ENCODE measurements at regions not wholly inside any gene's neighbourhood (a gene's known extent, or its start where the extent isn't known, plus 50 kb on each side); places are given as distances from the start of the nearest gene placed in this dataset.

DNA sequence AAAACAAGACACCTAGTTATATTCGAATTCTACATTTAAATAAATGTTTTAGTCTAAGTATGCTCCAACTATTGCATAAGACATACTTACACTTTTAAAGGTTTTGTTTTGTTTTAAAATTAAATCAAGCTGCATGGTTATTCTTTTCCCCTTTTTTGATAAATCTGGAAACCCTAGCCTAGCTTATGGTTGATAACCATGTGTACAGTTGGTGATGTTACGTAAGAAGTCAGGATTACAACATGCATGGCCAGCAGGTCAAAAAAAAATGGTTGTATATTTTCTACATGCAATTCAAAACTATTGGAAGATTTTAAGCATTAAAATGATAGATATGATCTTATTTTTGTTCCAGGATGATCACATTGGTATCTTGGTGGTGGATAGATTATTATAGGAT, 1600.6 kb downstream of the PLA2G4A start:
- no peak for DNase-seq

DNA sequence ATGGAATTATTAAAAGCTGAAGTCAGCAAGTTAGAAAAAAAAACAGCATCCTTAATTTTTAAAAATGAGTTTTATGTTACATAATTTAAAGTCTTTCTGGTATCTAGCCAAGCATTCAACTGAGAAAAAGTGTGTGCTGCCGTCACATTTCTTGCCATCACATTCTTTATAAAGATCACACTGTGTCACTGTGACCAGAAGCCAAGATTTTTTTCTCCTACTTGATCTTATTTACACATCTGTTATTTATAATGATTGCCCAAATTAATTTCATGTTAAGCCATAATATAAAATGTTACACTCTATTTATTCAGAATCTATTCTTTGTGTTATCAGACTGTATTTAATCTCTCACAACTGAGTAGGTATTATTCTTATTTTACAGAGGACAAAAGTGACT, 1603.7 kb downstream of the PLA2G4A start:
- no peak for DNase-seq

DNA sequence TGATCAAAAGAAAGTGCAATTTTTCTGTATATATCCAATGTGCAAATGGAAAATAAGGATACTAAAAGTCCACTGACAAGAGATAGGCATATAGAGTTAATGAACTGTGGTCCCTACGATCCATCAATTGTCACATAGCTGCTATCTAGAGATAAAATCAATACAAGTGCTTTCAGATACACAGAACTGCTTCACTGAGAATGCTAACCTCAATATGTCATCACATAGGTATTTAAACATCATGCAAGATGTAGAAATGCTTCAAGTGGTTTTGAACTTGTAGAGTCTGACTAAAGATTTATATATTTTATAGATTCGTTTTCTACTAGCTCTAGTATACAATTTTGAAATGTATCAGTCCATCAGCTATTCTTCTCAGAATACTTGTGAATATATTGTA, 1604.7 kb downstream of the PLA2G4A start:
- DNase-seq, result no peak

DNA sequence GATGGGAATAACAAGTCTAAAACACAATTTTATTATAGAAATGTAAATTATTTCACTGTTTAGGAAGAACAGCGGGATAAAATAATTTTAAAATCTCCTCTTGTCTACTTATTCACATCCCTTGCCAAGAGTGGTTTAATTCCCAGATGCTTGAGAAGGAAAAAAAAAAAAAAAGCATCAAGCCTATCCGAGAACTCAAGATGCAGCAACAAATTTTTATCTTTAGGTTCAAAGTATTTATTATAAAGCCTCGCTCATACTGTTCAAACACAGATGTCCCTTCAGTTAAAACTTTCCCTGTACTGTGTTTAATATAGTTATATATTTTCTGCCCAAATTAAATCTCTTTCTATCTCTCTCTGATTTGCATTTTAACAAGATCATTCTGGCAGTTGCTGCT, 1615.8 kb downstream of the PLA2G4A start:
- DNase-seq, result no peak

DNA sequence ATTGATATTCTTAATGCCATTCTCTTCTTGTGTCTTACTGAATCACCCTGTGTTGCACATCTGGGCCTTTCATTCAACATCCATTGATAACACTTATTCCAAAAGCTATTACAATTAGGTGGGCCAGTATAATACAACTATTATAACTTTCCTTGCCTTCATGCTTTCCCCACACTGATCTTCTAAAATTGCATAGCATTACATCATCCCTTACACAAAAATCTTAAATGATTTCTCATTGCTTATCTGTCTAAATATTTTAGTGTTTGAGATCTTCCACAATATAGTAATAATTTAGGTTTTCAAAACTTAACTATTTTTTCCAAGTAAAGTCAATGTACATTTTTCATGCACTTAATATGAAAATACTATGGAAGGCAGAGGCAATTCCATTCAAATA, 1634.1 kb downstream of the PLA2G4A start:
- DNase-seq, result no peak

DNA sequence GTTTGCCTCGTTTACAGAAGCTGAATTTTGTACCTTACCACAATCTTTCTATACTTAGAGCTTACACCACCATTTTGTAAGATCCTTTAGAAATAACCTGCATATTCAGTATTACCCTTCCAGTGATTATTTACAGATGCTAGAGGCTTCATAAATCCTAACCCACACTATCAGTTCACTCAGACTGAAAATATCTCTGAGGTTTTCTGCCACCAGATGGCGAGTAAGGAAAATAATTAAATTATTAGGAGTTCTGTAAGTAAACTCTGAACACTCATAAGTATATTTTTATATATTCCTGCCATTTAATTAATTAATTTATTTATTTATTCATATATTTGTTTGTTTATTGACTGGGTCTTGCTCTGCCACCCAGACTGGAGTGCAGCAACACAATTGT, 1635.2 kb downstream of the PLA2G4A start:
- no peak for DNase-seq

DNA sequence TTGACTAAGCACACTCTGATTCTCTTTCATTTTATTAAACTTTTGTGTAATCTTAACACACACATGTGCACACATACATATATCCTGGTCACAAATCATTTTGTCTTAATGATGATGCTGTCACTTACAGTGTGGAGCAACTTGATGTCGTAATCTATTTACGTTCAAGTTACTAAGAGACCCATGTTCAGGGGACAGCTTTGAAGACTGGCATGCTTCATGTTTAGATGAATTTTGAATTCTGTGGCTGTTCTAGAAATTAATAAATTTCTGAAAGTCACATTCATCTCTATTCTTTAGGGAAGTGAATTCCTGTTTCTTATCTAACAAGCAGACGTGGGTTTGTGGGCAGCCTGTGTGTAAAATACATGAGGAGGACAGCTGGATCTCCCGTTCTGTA, 1637.8 kb downstream of the PLA2G4A start:
- DNase-seq, result no peak

DNA sequence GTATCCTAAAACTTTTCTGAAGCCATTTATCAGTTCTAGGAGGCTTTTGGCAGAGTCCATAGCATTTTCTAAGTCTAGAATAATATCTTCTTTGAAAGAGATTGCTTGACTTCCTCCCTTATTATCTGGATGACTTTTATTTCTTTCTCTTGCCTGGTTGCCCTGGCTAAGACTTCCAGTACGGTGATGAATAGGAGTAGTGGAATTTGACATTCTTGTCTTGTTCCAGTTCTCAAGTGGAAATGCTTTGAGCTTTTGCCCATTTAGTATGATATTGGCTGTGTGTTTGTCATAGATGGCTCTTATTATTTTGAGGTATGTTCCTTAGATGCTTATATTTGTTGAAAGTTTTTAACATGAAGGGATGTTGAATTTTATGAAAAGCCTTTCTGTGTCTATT, 1647.9 kb downstream of the PLA2G4A start:
- DNase-seq, result no peak

DNA sequence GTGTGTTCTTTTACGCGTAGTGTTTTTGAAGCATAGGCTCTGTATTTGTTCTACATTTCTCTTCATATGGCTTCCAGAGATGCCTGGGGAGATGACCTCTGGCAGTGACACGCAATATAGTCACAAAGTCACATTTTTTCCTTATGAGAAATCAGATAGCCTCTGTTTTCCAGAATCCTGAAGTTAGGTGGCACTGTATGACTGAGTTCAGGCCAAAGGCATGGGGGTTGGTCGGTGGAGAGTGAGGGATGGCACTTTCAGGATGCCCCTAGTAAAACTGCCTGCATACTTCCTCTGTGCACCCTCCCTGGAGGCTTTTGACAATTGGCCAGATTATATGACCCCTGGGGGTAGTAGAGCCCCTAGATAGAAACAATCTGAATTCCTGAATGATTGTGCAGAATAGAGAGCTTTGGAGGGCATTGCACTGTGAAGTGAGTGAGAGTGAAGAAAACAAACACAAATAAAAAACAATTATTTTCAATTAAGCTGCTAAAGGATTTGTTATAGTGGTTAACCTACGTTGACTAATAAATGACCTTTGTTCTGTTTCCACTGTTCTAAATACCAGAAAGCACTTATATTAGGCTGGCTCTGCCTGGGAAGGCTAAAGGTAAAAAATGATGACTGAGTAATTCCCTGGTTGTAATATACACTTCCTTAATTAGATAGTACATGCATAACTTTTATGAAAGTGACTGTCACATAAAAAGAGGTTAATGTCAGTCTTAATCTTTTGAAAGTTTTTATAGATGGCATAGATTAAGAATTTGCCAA, 1660.8 kb downstream of the PLA2G4A start:
- no peak for DNase-seq

DNA sequence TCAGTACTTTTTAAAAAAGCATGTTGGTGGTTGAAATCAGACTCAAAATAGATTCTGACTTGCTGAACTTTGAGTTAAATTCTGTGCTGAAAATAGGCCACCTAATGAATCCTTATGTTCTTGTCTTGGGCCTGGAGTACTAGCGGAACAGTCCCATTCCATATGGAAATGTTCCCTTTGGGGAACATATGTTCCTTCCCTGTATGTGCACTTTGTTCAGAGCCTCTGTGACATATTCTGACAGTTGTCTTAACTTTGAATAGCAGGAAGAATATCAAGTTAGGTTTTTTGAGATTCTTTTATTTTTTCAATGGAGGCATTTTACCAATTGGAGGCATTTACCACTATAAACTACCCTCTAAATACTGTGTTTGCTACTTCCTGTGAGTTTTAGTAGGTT, 1667.8 kb downstream of the PLA2G4A start:
- no peak for DNase-seq

DNA sequence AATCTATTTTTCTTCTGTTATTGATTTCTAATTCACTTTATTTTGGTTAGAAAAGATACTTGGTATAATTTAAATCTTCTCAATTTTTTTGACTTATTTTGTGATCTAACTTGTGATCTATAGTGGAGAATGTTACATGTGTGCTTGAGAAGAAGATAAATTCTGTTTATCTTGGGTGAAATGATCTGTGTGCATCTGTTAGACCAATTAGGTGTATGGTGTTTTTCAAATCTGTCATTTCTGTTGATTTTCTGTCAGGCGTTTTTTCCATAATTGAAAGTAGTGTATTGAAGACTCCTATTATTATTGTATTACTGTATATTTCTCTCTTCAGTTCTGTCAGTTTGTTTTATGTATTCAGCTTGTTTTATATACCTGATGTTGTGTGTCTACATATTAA, 1668.3 kb downstream of the PLA2G4A start:
- no peak for DNase-seq

DNA sequence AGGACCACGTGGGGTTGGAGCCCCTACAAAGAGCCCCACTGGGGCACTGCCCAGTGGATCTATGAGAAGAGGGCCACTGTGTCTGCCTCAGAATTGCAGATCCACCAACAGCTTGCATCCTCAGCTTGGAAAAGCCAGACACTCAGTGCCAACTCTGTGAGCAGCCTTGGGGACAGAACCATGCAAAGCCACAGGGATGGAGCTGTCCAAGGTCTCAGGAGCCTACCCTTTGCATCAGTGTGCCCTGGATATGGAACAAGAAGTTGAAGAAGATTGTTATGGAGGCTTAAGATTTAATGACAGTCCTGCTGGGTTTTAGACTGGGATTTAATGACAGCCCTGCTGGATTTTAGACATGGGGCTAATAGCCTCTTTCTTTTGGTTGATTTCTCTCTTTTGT, 1670.9 kb downstream of the PLA2G4A start:
- peak; percentile 7 for DNase-seq

DNA sequence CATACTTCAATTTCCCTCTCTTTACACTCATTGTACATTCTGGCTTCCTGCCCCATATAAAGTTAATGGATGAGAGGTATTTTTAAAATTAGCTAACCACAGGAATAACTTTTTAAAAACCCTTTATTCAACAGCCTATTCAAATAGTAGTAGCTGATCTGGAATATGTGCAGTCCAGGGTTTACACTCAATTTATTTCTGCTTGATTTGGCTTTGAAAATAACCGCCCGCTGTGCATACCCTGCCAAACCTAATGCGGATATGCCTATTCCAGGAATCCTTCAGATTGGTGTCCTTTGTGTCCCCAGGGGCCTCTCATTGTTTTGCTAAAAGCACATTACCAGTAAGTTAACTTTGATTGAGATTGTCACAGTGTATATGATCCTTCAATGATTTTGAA, 1686.2 kb downstream of the PLA2G4A start:
- no peak for DNase-seq

DNA sequence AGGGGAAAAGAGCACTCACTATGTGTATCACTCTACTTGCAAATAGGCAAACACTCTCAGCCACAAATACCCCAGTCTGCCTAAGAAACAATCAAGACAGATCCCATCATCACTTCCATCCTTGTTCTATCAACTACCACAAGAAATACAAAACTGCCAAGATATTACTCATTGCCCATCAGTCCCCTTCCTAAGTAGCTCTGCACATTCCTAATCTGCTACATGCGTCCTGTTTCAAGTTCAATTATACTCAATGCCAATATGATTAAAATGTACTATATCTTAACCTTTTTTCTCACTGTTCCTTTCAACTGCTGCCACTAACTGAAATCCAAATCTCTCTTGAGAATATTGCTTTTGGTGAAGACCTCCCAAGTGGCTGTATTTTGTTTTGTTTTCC, 1688.4 kb downstream of the PLA2G4A start:
- no peak for DNase-seq

DNA sequence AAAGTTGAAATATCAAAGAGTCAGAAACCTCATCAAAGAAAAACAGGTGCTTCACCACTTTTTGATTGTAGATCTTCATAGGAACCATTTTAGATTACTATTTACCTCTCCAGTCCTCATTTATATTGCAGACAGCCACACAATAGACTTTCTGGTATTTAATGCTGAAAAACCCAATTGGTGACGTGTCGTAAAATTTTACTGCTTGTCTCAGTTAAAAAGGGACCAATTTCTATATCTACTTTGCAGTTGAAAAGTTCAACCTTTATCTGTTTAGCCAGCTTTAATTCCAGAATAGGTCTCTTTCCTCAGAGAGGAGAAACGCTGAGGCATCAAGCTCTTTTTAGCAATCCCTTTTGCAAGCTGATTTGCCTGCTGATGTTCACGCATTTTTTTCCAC, 1722.4 kb downstream of the PLA2G4A start:
- DNase-seq, result no peak

DNA sequence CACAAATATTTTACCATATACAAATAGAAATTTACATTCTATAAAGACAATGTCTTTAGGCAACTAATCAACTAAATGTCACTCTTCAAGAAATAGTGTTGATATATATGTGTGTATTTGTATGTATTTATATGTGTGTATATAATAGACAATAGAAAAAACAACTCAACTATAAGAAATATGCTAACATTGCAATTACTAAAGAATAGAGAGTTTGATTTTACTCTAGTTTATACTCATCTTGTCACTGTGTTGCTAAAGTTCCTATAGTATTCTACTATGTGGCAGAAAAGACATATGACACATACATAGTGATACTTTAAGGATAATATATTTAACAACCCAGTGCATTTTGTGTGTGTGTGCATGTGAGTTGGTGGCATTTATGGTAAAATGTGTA, 1728.3 kb downstream of the PLA2G4A start:
- DNase-seq, result no peak

DNA sequence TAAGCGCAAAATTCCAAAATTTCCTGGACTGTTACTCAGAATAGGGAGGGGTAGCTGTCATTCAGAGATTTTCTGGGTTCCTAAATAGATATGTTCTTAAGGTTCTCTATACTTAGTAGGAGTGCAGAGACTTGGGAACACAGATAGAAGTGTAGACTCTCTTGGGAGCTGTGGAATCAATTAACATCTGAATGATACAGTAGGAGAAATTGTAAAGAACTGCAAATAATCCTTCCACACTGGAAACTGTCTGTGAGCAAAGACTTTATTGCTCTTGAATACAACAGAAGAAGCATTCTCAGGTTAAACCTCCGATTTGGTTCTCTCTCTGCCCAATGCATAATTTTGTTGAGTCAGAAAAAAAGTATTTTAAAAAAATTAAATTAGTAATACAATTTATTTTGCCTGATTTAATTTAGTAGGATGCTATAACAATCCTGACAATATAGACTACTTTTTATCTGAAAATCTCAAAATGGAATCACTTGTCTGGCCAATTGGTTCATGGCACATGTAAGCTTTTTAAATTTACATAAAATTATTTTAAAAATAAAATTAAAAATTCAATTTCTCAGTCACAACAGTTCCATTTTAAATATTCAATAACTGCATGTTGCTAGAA, 1754.3 kb downstream of the PLA2G4A start:
- no peak for DNase-seq

DNA sequence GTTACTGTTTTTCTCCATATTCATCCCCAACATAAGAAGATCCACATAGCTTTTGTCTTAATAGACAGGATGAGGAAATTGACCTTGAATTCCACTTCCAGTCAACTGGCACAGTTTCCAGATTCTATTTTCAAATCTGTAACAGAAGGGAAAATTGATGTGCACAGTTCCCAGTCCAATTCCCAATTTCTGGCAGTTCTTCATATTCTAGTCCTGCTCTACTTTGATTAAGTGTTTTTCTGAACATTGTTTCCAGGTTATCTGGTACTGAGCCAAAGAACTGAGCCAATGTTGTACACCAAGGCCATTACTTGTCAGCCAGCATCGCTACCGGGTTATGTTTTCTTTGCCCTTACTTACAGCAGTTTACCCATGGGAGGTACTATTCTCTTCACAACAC, 1755.4 kb downstream of the PLA2G4A start:
- no peak for DNase-seq

DNA sequence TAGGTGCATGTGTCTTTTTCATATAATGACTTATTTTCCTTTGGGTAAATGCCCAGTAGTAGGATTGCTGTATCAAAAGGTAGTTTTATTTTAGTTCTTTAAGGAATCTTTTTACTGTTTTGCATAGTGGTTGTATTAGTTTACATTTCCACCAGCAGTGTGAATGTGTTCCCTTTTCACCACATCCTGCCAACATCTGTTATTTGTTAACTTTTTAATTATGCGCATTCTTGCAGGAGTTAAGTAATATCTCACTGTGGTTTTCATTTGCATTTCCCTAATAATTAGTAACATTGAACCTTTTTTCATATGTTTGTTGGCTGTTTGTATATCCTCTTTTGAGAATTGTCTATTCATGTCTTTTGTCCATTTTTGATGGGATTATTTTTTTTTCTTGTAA, 1761.9 kb downstream of the PLA2G4A start:
- DNase-seq, result no peak

DNA sequence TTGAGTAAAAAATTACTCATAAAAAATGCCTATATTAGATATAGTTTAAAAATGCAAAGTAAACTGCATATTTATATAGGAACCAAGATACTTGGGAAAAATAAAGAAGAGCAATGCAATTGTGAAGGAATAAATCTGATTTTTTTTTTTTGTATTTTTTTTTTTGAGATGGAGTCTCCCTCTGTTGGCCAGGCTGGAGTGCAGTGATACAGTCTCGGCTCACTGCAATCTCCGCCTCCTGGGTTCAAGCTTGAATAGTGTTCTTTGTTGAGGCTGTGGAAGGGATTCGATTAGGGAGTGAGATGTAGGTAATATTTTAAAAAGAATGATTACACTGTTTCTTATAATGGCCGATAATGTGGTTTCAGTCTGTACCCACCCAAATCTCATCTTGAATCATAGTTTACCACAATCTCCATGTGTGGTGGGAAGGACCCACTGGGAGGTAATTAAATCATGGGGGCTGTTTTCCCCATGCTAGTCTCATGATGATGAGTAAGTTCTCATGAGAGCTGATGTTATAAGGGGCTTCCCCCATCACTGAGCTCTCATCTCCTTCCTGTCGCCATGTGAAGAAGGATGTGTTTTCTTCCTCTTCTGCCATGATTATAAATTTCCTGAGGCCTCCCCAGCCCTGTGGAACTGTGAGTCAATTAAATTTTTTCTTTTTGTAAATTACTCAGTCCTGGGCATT, 1765.9 kb downstream of the PLA2G4A start:
- DNase-seq, result no peak

DNA sequence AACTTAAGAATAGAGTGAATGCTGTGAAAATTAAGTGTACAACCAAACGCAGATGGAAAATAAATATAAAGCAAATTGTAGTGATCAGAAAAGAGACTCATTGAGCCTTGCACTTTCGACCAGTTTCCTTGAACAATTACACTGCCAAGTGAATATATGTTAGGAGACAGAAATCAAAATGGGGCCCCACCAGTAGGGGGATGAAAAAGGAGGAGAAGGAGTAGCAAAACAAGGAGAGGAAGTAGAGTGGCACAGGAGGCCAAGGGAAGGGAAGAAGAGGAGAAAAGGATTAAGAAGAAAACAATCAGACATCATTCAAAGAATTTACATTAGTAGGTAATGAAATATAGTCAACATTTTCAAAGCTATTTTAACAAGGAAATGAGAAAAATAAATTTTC, 1770.6 kb downstream of the PLA2G4A start:
- DNase-seq, result no peak

DNA sequence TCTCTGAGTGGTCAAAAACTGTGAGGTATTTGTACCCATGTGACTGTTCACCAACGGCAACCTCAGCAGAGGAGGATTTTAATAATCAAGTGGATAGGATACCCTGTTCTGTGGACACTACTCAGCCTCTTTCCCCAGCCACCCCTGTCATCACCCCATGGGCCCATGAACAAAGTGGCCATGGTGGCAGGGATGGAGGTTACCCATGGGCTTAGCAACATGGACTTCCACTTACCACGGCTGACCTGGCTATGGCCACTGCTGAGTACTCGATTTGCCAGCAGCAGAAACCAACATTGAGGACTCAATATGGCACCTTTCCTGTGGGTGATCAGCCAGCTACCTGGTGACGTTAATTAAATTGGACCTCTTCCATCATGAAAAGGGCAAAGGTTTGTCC, 1782.7 kb downstream of the PLA2G4A start:
- no peak for DNase-seq

DNA sequence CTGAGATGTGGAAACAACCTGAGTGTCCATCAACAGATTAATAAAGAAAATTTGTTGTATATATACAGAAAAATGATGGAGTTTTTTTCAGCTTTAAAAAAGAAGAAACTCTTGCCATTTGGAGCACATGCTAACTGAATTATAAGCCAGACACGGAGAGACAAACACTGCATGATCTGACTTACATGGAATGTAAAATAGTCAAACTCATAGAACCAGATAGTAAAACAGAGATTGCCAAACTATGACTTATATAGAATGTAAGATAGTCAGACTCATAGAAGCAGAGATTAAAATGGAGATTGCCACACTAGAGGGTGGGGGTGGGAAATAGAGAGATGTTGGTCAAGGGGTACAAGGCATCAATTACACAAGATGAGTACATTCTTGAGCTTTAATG, 1786.6 kb downstream of the PLA2G4A start:
- DNase-seq, result no peak

DNA sequence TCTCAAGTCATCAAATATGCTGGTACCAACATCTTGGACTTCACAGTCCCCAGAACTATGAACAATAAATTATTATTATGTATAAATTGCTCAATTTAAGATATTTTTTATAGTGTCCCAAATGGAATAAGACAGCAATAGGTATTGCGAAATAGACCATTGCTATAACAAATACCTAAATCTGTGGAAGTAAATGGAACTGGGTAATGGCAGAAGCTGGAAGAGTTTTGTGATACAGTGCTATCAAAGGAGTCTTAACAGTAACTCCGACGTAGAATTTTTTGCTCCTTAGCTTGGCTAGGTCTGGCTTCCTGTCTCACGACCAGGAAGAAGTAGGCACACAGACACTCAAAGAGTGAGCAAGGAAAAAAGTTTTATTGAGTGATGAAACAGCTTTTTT, 1791.5 kb downstream of the PLA2G4A start:
- DNase-seq, result no peak

All from left kidney (tissue), 1 donor.